Hindlimb muscle (tissue), 1 donor: ENCODE measurements at regions not wholly inside any gene's neighbourhood (a gene's known extent, or its start where the extent isn't known, plus 50 kb on each side); places are given as distances from the start of the nearest gene placed in this dataset.
"Not testable (repeated sequence)": the region's sequence is repeated elsewhere in the genome, so short reads cannot be mapped to it uniquely, and the experiment has no call there.

ENCODE experiments used
- DNase-seq: peaks from one replicate; pipeline ENCODE4 v3.0.0-alpha.2; 2013

DNA sequence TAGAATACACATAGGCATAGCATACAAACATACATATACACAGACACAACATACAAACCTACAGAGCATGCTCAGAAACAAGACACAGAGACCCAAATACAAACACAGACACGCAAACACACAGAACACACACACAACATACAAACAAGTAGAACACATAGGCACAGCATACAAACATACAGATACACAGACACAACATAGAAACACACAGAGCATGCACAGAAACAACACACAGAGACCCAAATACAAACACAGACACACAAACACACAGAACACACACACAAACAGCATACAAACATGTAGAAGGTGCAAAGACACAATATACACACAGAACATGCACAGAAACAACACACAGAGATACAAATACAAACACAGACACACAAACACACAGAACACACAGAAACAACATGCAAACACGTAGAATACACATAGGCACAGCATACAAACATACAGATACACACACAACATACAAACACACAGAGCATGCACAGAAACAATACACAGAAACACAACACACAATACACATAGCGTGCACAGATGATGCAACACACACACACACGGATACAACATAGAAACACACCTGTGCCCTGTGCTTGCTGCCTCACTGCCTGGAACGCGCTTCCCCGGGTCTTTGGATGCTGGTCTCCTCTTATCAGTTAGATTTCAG lies 469.0 kb upstream of the CDH4 start:
- DNase-seq = no peak

DNA sequence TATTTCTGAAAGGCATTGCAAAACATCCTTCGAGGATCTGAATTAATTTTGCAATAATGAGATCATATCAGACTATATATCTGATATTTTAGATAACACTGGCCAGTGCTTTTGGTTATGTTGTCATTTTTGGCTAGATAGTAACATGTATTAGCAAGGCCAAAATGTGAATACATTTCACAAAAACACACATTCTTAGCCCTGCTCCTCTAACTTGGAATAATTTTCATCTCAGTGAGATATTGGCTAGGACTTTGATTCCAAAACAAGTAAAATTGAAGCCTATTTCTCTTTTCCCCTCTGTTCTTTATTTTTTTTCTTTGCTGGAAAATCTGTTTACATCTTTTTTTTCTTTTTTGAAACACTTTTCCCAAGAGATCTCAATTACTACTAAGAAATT lies 466.8 kb upstream of the CDH4 start:
- no peak for DNase-seq

DNA sequence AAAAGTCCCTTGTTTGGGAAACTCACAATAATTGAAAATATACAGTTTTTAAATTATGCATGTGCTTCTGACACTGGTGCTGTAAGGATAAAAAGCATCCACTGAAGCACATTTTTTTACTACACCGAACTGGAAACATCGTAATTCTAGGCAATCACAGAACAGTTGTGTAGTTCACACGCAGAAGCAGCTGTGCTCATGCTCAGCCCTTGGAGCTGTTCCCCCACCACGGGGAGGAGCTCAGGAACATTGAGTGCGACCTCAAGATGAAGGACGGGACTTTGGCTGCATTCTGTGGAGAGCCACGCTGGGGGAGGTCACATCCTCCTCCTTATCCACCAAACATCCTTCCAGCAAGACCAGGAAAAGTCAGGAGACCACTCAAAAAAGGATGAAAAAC lies 466.3 kb upstream of the CDH4 start:
- DNase-seq = no peak

DNA sequence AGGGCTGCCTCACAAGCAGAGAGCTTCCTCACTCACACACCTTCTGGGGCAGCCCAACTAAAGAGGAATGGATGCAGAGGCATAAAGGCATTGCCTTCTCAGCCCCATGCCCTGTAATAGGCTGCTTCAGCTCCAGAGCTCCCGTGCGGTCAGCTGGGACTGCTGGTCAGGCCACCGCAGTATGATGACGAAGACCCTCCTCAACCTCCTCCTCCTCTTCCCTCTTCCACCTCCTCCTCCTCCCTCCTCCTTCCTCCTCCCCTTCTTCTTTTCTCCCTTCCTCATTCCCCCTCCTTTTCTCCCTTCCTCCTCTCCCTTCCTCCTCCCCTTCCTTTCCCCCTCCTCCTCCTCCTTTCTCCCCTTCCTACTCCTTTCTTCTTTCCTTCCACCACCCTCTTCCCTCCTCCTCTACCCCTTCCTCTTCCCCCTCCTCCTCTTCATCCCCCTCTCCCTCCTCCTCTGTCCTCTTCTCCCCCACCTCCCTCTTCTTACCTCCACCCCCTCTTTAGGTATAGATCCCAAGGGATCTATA lies 465.3 kb upstream of the CDH4 start:
- DNase-seq = no peak

DNA sequence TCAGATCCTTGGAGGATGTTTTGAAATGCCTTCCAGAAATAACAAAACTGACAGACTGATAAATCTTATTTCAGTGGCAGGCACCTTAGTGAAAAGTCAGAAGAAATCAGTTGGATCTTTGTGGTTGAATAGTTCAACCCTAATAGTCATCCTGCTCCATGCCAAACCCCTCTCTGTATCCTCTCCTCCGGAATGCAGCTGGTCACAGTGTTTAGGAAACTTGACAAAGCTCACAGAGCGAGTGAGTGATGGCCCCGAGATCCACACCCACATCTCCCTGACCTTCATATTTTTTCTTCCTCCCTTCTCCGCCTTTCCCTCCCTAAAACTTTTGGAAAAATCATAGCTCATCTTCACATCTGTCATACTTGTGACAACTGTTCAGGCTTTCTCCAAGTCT lies 464.8 kb upstream of the CDH4 start:
- no peak for DNase-seq

DNA sequence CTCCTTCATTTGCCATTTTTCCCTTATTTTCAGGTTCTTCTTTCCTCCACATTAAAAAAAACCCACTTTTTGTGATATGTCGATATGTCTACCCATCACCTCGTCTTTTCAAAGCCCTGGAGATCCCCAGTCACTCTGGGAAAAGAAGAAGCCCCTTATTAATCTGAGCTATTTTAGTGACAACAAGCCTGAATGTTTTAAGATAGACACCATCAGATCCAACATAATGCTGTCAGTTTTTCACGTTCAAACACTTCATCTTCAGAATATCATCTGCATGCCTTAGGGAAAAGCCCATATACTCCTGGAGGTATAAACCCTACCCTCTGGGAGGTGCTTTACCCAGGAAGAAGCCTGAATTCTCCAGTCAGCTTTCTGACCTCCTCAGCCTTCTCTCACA lies 464.0 kb upstream of the CDH4 start:
- DNase-seq = no peak

DNA sequence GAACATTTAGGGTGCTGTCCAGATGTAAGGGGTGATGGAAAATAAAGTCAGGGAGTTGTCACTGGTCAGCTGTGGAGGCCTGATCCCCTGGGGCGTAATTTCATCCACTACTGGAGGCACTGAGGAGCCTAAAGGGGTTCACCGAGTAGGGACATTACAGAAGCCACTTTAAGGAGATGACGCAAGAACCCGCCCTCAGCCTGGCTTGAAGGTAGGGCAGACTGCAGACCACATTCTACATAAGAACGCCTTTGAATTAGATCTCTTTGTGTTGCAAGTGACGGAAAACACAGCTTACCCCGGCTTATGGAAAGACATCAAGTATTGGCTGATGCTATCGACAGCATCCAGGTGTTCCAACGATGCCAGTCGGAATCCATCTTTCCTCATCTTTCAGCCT lies 462.7 kb upstream of the CDH4 start:
- no peak for DNase-seq

DNA sequence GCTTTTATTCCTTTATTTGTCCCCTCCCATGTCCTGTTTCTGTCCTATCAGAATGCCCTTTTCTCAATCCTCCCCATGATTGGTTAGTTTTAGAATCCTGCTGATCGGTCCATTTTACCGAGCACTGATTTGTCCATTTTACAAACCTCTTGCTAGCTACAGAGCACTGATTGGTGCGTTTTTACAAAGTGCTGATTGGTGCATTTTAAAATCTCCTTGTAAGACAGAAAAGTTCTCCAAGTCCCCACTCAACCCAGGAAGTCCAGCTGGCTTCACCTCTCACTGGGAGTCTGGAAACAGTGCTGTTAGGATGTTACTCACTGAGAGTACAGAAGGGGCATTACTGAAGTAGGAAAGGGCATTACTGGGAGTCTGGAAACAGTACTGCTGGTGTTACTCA lies 461.7 kb upstream of the CDH4 start:
- DNase-seq = not testable (repeated sequence)

DNA sequence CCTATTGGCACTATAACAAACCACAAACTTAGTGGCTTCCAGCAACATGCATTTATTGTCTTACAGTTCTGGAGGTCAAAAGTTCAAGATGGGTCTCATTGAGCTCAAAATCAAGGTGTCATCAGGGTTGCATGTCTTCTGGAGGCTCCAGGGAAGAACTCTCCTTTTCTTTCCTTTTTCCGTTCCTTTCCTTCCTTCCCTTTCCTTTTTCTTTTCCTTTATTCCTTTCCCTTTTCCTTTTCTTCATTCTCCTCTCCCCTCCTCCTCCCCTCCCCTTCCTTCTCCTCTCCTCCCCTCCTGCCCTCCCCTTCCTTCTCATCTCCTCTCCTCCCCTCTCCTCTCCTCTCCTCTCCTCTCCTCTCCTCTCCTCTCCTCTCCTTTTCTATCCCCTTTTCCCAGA lies 460.2 kb upstream of the CDH4 start:
- DNase-seq = no peak

DNA sequence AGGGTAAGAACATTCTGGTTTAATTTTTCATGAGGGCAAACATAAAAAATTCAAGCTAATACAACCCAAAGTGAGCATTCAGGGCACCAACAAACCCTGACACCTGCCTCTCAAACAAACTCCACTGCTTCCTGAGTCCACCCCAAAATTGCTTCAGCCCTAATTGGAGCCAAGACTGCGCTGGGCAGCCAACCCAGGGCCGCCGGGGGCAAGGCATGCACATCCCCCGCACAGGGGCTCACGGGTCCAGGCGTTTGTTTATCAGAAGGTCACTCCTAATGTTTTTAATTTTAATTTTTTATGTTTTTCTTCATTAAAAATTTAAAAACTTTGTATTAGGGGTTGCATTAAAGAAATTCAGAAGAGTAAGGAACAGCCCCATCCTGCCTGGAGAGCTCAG lies 459.1 kb upstream of the CDH4 start:
- DNase-seq = no peak

DNA sequence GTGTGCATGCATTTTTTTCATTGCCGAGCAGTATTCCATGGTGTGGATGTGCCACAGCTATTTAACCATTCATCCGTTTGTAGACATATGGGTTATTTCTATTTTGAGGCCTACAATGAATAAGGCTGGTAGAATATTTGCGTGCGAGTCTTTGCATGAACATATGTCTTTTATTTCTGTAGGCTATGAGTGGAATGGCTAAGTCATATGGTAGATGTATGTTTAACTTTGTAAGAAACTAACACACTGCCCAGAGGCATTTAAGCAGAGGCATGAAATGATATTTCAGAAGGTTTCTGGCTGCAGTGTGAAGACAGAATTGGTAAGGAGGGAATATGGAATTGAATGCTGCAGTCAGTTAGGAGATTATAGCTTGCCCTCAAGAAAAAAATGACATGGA lies 457.4 kb upstream of the CDH4 start:
- no peak for DNase-seq

DNA sequence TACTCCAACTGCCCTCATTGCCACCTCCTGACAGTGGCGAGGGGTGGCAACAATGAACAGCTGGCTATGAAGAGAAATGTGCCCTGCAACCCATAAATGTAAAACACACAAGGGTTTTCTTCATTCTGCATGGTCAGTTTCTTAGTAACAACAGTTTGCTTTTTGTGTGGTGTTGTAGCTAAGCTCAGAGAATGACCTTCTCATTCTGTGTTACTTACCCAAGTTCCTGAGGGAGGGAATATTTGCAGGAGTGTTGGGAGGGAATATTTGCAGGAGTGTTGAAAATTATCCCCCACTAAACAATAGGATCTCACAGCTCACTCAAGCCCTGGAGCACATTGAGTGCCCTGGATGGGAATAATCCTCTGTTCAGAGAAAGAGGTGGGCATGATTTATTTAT lies 456.4 kb upstream of the CDH4 start:
- no peak for DNase-seq

DNA sequence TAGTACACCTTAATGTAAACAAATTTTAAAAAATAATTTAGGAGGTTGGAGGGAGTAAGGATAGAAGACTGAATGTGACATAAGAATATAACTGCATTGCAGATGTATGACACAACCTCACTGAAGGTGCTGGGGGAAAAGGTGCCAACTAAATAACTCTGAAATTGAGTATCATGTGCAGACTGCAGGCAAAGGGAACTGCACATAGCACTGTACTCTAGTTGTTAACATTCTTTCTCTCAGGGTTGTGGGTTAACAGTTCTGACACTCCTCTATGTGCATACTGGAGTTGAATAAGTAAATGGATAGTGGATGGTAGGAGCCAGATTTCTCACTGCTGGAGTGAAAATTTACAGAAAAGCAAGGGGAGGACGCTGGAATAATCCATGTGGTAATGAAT lies 451.9 kb upstream of the CDH4 start:
- no peak for DNase-seq

DNA sequence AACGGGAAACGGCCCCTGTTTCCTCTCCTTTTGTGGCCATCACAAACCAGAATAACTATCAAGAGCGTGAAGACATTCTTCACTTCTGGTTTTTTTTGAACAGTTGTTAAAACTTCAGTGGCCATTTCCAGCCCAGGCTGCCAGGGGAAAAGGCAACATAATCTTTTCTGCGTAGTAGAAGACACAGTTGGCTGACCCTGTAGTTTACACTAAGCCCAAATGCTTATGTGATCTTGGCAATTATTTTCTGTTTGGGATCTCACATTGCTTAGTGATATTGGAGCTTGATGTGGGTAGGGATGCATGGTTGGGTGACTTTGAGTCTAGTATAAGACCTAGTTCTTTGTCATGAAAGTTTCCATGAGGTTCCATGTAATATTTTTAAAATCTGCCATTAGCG lies 449.4 kb upstream of the CDH4 start:
- no peak for DNase-seq

DNA sequence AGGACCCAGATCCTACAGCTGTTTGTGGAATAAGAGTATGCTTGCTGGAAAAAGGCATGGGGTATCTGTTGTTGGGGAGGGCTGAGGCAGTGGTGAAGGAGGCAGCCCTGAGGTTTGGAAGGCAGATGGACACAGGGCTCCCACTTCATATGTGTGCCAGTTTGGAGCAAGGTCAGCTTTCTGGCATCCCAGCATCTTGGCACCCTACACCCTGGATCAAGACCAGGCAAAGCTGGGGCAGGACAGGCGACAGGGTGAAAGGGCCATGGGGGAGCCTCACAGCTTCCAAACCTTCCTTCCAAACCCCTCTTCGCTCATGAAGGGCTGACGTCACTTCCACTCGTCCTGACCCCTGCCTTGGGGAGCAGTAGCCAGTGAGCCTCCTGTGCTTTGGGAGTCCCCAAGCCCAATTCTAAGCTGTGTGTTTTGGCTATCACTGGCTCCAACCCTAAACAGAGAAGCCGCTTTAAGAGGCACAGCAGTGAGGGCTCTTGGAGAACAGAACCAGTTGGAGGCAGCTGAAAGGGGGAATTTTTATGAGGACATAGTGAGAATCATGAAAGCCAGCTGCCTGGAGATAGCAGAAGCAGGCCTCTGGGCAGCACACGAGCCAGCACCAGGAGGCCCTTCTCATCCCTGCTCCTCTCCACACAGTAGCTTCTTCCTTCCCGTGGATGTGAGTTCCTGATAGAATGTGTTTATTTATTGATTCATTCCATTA lies 448.6 kb upstream of the CDH4 start:
- DNase-seq = no peak

DNA sequence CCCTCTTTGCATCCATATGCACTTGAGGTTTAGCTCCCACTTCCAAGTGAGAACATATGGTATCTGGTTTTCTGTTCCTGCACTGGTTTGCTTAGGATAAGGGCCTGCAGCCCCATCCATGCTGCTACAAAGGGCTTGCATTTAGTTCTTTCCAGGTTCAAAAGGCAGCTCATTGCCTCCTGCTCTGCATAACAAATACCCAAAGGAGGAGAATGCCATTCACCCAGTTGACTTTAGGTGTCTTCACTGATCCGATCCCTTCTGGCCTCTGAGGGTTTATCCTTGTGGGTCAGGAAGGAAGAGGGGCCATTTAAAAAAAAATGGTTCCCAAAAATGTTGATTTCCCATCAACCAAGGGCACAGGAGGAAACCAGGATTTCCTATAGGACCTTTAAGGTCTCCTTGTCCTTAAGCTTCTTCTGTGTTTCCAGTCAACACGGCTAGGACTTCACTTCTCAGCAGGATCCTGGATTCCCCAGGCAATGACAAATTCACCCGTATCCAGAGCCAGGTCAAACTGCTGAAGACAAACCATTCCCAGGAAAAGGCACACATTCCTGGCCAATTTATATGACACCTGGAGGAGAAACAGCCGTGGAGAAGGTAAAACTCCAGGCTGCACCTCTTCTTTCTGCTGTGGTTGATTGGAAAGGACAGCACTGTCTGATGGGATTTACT lies 447.7 kb upstream of the CDH4 start:
- no peak for DNase-seq

DNA sequence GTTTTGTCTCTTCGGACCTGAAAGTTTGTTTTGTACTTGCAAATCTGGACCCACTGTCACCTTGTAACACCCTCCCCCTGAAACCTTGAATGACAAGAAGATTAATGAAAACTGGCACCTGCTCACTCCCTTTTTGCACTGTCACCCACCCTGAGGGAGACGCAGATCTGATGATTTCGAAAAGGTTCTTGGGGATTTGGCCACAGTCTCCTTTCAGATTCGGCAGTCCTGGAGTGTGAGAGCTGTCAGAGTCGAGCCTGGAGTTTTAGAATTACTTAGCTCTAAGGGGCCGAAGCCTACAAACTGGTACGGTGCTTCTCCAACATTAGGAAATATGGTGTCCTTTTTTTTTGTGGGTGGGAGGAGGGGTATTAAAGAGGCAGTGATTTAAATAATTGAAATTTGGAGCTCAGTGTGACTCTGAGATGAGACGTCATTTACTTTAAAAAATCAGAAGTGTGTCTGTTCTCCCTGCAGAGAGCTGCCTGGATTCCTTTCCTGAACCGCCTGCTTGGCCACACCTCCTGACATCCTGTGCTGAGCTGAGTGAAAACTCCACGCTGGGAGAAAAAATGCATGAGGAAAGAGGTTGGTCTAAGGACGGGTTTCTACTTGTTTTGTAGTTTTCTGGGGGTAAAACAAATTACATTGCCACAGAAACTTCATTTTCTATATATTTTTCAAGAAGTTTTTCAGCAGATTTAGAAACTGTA lies 447.0 kb upstream of the CDH4 start:
- DNase-seq = no peak

DNA sequence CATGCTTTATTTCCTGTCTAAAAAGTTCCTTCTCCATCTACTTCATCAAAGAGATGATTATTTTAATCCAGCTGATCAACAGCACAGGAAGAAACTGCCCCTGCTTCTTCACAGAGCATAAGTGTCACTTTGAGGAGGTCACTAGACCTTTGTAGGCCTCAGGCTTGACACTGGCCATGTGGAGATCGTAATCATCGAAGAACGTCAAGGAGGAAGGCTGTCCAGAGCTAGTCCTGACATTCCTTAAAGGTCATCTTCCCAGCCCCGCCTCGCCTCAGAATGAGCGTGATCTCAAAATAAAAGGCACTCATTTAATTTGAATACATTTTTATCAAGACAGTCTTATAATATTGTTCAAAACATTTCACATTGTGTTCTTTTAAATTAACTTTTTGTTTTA lies 445.7 kb upstream of the CDH4 start:
- DNase-seq = no peak

DNA sequence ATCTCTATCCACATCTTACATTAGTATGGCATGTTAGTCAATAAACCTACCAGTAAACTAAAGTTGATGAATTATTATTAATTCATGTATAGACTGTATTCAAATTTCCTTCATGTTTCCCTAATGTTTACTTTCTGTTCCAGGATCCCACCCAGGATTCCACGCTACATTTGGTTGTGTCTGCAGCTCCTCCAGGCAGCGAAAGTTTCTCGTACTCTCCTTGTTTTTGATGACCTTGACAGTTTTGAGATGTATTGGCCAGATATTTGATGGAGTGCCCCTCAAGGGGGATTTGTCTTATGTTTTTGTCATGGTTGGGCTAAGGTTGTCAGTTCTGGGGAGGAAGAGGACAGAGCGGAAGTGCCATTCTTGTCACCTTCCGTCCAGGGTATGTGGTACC lies 445.2 kb upstream of the CDH4 start:
- no peak for DNase-seq

DNA sequence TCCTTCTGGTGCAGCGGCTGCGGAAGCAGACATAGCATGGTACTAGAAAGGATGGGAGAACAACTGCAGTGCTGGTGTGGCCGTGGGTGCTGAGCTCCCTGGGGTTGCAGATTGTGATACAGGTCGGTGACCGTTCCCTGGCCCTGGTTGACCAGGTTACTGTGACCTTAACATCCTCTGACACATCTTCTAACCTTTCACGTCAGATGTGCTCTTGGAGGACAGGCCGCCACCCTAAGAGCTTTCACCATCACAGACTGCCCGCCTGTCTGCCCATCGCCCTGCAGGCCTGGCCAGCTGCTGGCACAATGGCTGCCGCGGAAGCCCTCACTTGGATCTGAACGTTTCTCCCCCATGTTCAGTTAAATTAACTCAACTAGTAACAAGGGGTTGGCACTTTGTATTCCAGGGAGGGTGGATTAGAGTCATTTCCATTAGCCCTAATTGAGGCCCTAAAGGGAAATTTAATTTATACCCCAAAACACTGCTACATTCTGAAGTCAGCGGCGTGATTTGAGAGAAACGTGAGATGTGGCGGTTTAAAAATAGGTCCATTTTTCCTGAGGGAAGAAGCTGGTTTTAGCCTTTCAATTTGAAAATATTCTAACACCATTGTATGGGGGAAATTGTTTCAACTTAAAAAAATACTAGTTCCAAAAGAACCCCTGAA lies 443.9 kb upstream of the CDH4 start:
- no peak for DNase-seq

DNA sequence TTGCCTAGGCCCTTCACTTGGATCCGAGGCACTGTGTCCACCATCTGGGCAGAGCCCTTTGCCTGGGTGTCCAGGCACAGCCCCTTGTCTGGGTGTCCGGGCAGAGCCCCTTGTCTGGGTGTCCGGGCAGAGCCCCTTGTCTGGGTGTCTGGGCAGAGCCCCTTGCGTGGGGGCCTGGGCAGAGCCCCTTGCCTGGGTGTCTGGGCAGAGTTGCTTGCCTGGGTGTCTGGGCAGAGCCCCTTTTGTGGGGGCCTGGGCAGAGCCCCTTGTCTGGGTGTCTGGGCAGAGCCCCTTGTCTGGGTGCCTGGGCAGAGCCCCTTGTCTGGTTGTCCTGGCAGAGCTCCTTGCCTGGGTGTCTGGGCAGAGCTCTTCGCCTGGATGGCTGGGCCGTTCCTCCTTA lies 443.4 kb upstream of the CDH4 start:
- DNase-seq = no peak

DNA sequence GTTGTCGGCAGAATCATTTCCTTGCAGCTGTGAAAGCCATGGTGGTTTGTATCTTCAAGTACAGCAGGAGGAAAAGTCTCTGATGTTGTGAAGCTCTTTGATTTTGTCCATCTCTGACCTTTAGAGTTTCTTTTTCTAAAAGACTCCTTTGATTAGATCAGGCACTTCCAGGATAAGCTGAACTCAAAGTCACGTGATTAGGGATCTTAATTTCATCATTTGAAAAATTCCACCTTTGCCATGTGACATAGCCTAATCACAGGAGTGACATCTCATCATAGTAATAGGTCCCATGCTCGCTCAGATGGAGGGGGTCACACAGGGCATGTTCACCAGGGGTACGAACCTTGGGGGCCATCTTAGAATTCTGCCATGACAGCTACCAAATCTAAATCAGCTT lies 441.5 kb upstream of the CDH4 start:
- no peak for DNase-seq

DNA sequence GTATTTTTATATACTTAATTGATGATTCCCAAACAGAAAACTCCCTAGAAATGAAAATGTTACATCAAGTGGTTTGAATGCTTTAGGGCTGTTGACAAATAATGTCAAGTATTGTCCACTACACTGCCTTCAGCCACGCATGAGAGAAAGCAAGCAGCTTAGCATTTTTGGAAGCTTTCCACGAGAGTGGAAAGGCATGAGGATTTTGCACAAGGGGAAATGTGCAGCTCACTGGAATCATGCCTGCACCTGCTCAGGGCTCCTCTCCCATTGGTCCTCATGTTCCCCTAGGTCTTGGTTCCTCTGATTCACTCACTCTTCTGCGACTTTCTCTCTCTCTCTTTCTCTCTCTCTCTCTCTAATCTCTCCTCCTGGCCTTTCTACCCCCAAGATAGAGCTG lies 439.5 kb upstream of the CDH4 start:
- DNase-seq = no peak
